ENCODE measurements at regions not wholly inside any gene's neighbourhood (a gene's known extent, or its start where the extent isn't known, plus 50 kb on each side); places are given as distances from the start of the nearest gene placed in this dataset.

DNA sequence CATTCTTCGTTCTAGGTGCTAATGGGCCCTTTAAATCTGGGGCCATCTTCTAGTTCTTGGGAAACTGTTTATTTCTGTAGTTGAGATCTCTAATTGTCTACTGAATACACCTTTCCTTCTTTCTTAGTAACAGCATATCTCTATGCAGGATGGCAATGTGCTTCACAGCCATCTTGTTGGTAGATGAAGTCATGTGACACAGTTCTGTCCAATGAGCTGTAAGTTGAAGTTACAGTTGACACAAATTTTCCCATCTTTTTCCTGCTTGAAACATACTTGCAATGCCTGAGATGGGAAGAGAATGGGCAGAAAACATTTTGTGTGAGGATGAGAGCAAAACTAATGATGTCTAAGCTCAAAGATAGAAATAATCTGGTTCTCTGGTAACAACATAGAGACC is 57.3 kb upstream of the PHLPP1 start:
- DNase-seq (ENCODE audit: low spot score) = no peak
- no peak overlapping the region for H3K27ac ChIP-seq (ENCODE audit: low read depth, low read length, poor library complexity, severe bottlenecking)
- H3K9me2 ChIP-seq (ENCODE audit: insufficient read depth, low read length) = no peaks in the 10 kb centered on the region
- no peak overlapping the region; the same call in 1 of the 2 replicates for H2AFZ ChIP-seq (ENCODE audit: low read length)
- ChIA-PET CTCF (ENCODE audit: unreplicated experiment) (no interaction called here), POLR2A (interaction anchor here (0.5 kb wide), 1 partner anchor 40 kb away, joined by 3 read pairs; no protein-coding TSS in a partner anchor)
- no peak overlapping the region for H3K4me3 ChIP-seq (ENCODE audit: low read depth, low read length, poor library complexity, severe bottlenecking)
- no peaks in the 10 kb centered on the region for H3K79me2 ChIP-seq (ENCODE audit: insufficient read depth, low read depth, low read length)
- TF ChIP-seq EZH2phosphoT487 (IDR thresholded peaks at IDR 0.05; ENCODE audit: borderline replicate concordance, low read depth, low read length) = no peak
- TF ChIP-seq, protein P1, sequence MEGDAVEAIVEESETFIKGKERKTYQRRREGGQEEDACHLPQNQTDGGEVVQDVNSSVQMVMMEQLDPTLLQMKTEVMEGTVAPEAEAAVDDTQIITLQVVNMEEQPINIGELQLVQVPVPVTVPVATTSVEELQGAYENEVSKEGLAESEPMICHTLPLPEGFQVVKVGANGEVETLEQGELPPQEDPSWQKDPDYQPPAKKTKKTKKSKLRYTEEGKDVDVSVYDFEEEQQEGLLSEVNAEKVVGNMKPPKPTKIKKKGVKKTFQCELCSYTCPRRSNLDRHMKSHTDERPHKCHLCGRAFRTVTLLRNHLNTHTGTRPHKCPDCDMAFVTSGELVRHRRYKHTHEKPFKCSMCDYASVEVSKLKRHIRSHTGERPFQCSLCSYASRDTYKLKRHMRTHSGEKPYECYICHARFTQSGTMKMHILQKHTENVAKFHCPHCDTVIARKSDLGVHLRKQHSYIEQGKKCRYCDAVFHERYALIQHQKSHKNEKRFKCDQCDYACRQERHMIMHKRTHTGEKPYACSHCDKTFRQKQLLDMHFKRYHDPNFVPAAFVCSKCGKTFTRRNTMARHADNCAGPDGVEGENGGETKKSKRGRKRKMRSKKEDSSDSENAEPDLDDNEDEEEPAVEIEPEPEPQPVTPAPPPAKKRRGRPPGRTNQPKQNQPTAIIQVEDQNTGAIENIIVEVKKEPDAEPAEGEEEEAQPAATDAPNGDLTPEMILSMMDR (conservative IDR thresholded peaks at IDR 0.05; ENCODE audit: low read length) = no peak
- H3K4me2 ChIP-seq (ENCODE audit: low read length) = no peak overlapping the region
- BruUV-seq (replicated peaks) = no TSS peak
- H3K36me3 ChIP-seq (ENCODE audit: insufficient read depth, low read length) = no peaks in the 10 kb centered on the region
- H3K4me1 ChIP-seq (ENCODE audit: insufficient read depth, low read length, poor library complexity, severe bottlenecking) = peaks cover 6% of the 10 kb centered on the region
- no peaks in the 10 kb centered on the region for H3K9me3 ChIP-seq (ENCODE audit: low read length)
- intact Hi-C loops (cut with micrococcal nuclease; ENCODE audit: unreplicated experiment) = no loop called here
- H4K20me1 ChIP-seq (ENCODE audit: insufficient read depth, low read length) = no peaks in the 10 kb centered on the region

DNA sequence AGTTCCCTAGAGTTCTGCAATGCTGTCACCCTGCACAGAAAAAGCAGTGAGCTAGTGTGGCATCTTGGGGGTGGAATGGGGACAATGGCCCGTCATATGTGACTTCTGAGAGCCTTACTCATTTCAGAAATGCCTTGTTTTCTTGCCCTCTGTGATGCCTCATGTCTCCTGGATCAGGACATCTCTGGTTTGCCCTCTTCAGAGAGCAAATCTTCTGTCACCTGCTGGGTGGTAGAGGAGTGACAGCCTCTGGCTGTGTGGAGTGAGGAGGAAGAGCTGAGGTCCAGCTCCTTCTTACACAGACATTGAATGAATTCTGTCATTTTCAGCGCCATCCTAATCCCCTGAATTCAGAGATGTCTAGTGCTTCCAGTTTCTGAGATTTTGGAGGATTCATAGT is 55.6 kb upstream of the PHLPP1 start:
- no peaks in the 10 kb centered on the region for H3K79me2 ChIP-seq (ENCODE audit: insufficient read depth, low read depth, low read length)
- peak; percentile 1 for DNase-seq (ENCODE audit: low spot score)
- TF ChIP-seq, protein P1 (conservative IDR thresholded peaks at IDR 0.05; ENCODE audit: low read length) = no peak
- no peak for TF ChIP-seq EZH2phosphoT487 (IDR thresholded peaks at IDR 0.05; ENCODE audit: borderline replicate concordance, low read depth, low read length)
- H3K36me3 ChIP-seq (ENCODE audit: insufficient read depth, low read length) = no peaks in the 10 kb centered on the region
- CTCF ChIA-PET (ENCODE audit: unreplicated experiment) = no interaction called here
- H3K27ac ChIP-seq (ENCODE audit: low read depth, low read length, poor library complexity, severe bottlenecking) = no peak overlapping the region
- no TSS peak for BruUV-seq (replicated peaks)
- no peaks in the 10 kb centered on the region for H4K20me1 ChIP-seq (ENCODE audit: insufficient read depth, low read length)
- no peaks in the 10 kb centered on the region for H3K9me2 ChIP-seq (ENCODE audit: insufficient read depth, low read length)
- intact Hi-C loops (cut with micrococcal nuclease; ENCODE audit: unreplicated experiment) = no loop called here
- no peaks in the 10 kb centered on the region for H3K9me3 ChIP-seq (ENCODE audit: low read length)
- no peak overlapping the region for H3K4me3 ChIP-seq (ENCODE audit: low read depth, low read length, poor library complexity, severe bottlenecking)
- POLR2A ChIA-PET = interaction anchor here (0.8 kb wide), 1 partner anchor 11 kb away, joined by 3 read pairs; no protein-coding TSS in a partner anchor
- no peak overlapping the region for H2AFZ ChIP-seq (ENCODE audit: low read length)
- no peak overlapping the region for H3K4me2 ChIP-seq (ENCODE audit: low read length)
- H3K4me1 ChIP-seq (ENCODE audit: insufficient read depth, low read length, poor library complexity, severe bottlenecking) = no peaks in the 10 kb centered on the region

- no peak overlapping the region for H3K27ac ChIP-seq (ENCODE audit: low read depth, low read length, poor library complexity, severe bottlenecking)
- H3K79me2 ChIP-seq (ENCODE audit: insufficient read depth, low read depth, low read length) = no peaks in the 10 kb centered on the region
- ChIA-PET CTCF (ENCODE audit: unreplicated experiment) (no interaction called here), POLR2A (no interaction called here)
- no peak overlapping the region for H3K4me3 ChIP-seq (ENCODE audit: low read depth, low read length, poor library complexity, severe bottlenecking)
- H3K36me3 ChIP-seq (ENCODE audit: insufficient read depth, low read length) = no peaks in the 10 kb centered on the region
- DNase-seq (ENCODE audit: low spot score) = no peak
- no peaks in the 10 kb centered on the region for H4K20me1 ChIP-seq (ENCODE audit: insufficient read depth, low read length)
- no TSS peak for BruUV-seq (replicated peaks)
- intact Hi-C loops (cut with micrococcal nuclease; ENCODE audit: unreplicated experiment) = no loop called here
- no peaks in the 10 kb centered on the region for H3K9me2 ChIP-seq (ENCODE audit: insufficient read depth, low read length)
- no peaks in the 10 kb centered on the region for H3K4me1 ChIP-seq (ENCODE audit: insufficient read depth, low read length, poor library complexity, severe bottlenecking)
- H3K9me3 ChIP-seq (ENCODE audit: low read length) = no peaks in the 10 kb centered on the region
- no peak overlapping the region for H3K4me2 ChIP-seq (ENCODE audit: low read length)
- TF ChIP-seq EZH2phosphoT487 (IDR thresholded peaks at IDR 0.05; ENCODE audit: borderline replicate concordance, low read depth, low read length) = no peak
- TF ChIP-seq, protein P1 (conservative IDR thresholded peaks at IDR 0.05; ENCODE audit: low read length) = no peak
- no peak overlapping the region for H2AFZ ChIP-seq (ENCODE audit: low read length)
Observed at GRCh38 chr18:62660691-62661090, 54.6 kb upstream of the PHLPP1 start.

All from OCI-LY7 (cell line).